Stimulated activated naive CD8-positive, alpha-beta T cell treated with anti-CD3 and anti-CD28 coated beads, Interleukin-15, Interleukin-2, amounts not matched to agents 100 ng/mL and 50 ng/mL, for 24 hours (primary cell): ENCODE measurements at regions not wholly inside any gene's neighbourhood (a gene's known extent, or its start where the extent isn't known, plus 50 kb on each side); places are given as distances from the start of the nearest gene placed in this dataset.

ENCODE experiments used
- H3K27ac Mint-ChIP-seq: one replicate; pipeline ENCODE4 v1.8.0; 2021; ENCODE audit warnings: mild to moderate bottlenecking, mixed read lengths
- H3K27me3 Mint-ChIP-seq: one replicate; pipeline ENCODE4 v1.8.0; 2021; ENCODE audit warnings: mixed read lengths
- H3K36me3 Mint-ChIP-seq: one replicate; pipeline ENCODE4 v1.8.0; 2021; ENCODE audit warnings: low read depth, mixed read lengths
- H3K4me1 Mint-ChIP-seq: one replicate; pipeline ENCODE4 v1.8.0; 2021; ENCODE audit warnings: low read depth, mixed read lengths
- H3K4me3 Mint-ChIP-seq: one replicate; pipeline ENCODE4 v1.8.0; 2021; ENCODE audit warnings: mild to moderate bottlenecking, mixed read lengths
- H3K9me3 Mint-ChIP-seq: one replicate; pipeline ENCODE4 v1.8.0; 2021; ENCODE audit warnings: mixed read lengths

DNA sequence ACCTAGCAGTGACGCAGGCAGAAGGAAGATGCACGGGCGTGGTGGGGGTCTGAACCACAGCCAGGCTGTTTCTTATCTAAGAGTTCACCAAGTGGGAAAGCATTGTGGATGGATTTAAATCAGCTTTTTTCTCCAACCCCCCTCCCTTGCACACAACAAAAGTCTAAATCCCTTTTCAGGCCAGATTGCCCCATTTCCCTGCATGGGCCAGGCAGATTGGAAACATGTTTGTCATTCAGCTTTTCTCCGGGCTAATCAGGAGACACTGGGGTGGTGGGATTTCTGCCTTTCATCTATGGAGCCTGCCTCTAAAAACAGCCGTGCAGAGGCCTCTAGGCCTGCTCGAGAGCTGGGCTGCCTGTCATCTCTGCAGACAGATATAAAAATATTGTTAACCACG, 166.3 kb upstream of the LEF1 start:
- Mint-ChIP-seq H3K4me3 (no peak overlapping the region), H3K4me1 (no peaks in the 10 kb centered on the region), H3K27me3 (no peaks in the 10 kb centered on the region), H3K9me3 (no peaks in the 10 kb centered on the region), H3K36me3 (no peaks in the 10 kb centered on the region), H3K27ac (no peak overlapping the region)

DNA sequence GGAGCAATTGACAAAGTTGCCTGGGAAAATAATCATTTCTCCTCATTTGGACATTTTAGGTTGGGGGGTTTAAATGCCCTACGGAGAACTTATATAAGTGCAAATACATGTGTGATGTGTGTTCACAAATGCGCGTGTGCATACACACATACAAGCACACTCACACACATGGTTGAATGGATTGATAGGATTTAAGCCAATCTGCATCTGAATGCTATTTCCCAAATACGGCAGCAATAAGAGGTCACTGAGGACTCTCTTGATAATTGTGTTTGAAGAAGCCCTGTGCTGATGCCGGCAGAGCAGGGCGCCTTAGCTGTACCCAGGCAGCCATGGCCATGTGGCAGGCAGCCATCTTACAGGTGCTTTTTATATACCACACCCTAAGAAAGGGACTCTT, 165.3 kb upstream of the LEF1 start:
- Mint-ChIP-seq H3K4me3 (no peak overlapping the region), H3K9me3 (no peaks in the 10 kb centered on the region), H3K36me3 (no peaks in the 10 kb centered on the region), H3K27me3 (no peaks in the 10 kb centered on the region), H3K4me1 (peaks cover 1% of the 10 kb centered on the region), H3K27ac (no peak overlapping the region)

DNA sequence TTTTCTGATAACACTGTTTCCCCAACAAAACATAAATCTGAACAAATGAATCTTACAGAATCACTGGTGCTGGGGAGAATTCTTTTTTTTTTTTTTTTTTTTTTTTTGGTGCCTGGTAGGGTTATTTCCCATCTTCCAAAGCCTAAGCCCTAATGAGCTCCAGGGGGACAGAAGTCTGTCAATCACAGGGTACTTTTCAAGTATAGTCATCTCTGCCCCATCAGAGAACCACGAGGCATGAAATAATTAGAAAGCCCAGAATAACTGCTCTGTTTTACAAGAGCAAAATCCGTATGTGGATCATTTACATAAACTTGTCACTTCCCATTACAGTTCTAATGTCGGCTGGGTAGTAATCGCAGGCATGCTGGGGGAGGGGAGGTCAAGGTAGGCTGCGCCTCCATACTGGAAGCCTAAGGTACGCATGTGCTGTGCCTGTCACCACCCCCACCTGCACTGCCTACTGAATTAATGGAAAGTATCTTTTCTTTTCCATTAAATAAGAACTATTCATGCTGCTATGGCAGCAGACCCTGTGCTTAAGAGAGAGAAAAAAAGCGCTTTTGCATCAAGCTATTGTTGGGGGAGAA, 164.7 kb upstream of the LEF1 start:
- Mint-ChIP-seq H3K4me1 (peaks cover 7% of the 10 kb centered on the region), H3K27ac (no peak overlapping the region), H3K9me3 (no peaks in the 10 kb centered on the region), H3K27me3 (no peaks in the 10 kb centered on the region), H3K36me3 (no peaks in the 10 kb centered on the region), H3K4me3 (no peak overlapping the region)

DNA sequence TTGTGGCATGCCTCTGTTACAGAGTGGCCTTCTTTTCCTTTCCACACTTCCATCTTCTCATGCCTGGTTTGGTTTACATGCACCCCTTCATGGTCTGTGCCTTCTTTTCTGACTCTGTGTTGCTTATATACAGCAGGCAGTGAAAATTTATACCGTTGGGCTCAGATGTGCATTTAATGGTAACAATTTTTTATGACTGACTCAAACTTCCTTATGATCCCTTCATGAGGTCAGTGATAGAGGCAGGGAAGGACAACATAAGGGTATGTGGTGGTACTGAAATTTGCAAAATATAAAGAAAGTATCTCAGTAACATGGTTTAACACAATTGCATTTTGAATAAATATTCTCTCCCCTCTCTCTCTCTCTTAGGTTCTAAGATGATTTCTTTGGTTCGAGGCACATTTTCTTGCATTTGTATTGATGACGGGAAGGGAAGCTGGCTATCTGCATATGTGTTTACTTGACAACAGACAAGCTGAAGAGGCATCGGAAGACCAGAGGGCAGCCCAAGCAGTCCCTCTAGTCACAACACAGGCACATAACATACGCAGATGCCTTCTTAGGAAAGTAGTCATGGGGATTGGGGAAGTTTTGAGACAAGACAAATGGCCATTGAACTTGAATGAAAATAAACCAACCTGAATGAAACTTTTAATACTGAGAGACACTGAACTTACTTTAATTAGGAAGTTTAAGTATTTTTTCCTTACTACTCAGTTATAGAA, 163.3 kb upstream of the LEF1 start:
- no peak overlapping the region for H3K27ac Mint-ChIP-seq
- H3K9me3 Mint-ChIP-seq = no peaks in the 10 kb centered on the region
- peaks cover 18% of the 10 kb centered on the region for H3K4me1 Mint-ChIP-seq
- H3K4me3 Mint-ChIP-seq = no peak overlapping the region
- H3K27me3 Mint-ChIP-seq = no peaks in the 10 kb centered on the region
- H3K36me3 Mint-ChIP-seq = no peaks in the 10 kb centered on the region

DNA sequence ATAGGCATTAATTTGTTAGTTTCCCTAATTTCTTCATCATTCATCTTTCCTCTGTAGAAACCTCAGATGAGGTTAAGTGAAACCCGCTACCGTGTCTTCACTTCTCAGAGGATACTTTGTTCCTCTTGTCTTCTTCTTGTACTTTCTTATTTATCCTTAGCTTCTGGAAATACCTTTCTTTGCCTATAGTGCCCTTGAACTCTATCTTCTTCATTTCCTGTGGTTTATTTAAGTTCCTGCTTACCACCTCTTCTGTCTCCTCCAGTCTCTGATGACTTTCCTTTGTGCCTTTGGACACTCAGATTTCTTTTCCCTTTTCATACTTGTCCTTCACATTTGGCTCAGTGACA, 159.6 kb upstream of the LEF1 start:
- no peak overlapping the region for H3K4me3 Mint-ChIP-seq
- H3K9me3 Mint-ChIP-seq = no peaks in the 10 kb centered on the region
- H3K4me1 Mint-ChIP-seq = peaks cover 18% of the 10 kb centered on the region
- H3K27ac Mint-ChIP-seq = no peak overlapping the region
- H3K36me3 Mint-ChIP-seq = no peaks in the 10 kb centered on the region
- no peaks in the 10 kb centered on the region for H3K27me3 Mint-ChIP-seq

DNA sequence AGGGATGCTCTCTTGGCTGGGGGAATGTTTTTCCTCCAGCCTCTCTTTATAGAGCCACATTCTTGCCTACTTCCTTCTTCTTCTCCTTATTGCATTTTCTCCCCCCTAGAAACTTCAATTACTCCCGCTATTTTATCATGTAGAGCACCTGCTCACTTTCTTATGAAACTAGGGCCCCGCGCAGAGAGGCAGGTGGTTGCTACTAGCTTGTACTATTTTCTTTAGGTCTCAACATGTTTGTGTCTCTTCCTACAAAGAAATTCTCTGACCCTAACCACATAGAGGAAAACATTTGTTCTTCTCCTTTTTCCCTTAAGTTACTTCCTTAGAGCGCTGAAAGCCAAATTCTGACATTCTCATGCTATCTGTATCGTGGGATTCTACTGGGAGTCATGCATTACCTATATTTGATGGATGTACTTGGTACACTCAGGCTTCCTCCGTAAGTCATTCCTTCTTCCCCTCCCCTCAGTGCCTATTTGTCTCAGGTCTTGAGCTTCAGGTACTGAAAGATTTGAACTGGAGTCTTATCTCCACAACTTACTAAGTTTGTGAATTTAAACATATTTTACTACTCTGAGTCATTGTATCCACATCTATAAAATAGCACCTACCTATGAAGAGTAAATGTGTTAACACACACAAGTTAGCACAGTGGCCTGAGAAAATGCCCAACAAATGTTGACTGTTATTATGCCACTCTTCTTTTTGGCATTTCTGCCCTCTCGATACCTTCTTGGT, 159.1 kb upstream of the LEF1 start:
- Mint-ChIP-seq H3K4me3 (no peak overlapping the region), H3K27me3 (no peaks in the 10 kb centered on the region), H3K36me3 (no peaks in the 10 kb centered on the region), H3K9me3 (no peaks in the 10 kb centered on the region), H3K27ac (no peak overlapping the region), H3K4me1 (peaks cover 18% of the 10 kb centered on the region)

DNA sequence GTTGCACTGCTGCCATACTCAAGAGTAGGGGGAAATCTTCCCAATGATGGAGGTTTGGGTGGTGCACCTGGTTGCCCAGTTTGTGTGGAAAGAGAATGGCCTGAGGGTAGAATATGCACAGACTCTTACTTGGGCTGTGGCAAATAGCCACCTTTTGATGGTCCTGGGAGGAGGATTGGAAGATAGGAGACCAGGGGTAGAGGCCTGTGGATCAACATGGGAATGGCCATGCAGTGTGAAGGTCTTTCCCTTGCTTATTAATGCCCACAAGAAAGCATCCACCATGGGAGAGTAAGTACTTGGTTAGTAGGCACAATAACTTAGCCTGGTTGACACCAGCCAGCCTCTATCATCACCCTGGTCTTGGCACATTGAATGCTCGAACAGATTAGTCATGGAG, 156.8 kb upstream of the LEF1 start:
- Mint-ChIP-seq H3K9me3 (peaks cover 3% of the 10 kb centered on the region), H3K4me3 (no peak overlapping the region), H3K36me3 (no peaks in the 10 kb centered on the region), H3K27ac (no peak overlapping the region), H3K4me1 (peaks cover 18% of the 10 kb centered on the region), H3K27me3 (no peaks in the 10 kb centered on the region)

DNA sequence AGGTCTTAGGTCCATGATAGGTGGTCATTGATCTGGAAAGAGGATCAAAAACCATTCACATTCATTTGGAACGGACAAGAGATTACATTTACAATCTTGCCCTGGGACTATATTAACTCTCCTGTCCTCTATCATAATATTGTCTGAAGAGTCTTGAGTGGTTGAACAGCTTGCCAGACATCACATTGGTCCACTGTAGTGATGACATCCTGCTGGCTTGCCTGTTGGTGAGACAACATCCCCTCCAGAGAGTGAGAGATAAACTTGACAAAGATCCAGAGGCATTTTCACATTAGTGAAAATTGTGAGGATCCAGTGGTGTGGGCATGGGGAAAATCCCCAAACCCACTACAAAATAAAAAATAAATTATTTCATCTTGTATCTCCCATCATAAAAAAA, 155.7 kb upstream of the LEF1 start:
- Mint-ChIP-seq H3K4me3 (no peak overlapping the region), H3K9me3 (peaks cover 3% of the 10 kb centered on the region), H3K4me1 (peaks cover 18% of the 10 kb centered on the region), H3K27me3 (no peaks in the 10 kb centered on the region), H3K27ac (no peak overlapping the region), H3K36me3 (no peaks in the 10 kb centered on the region)

DNA sequence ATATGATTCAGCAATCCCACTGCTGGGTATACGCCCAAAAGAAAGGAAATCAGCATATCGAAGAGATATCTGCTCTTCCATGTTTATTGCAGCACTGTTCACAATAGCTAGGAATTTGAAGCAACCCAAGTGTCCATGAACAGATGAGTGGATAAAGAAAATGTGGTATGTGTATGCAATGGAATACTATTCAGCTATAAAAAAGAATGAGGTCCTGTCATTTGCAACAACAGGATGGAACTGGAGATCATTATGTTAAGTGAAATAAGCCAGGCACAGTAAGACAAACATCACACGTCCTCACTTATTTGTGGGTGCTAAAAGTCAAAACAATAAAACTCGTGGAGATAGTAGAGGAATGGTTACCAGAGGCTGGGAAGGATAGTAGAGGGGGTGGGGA, 153.8 kb upstream of the LEF1 start:
- peaks cover 3% of the 10 kb centered on the region for H3K9me3 Mint-ChIP-seq
- no peaks in the 10 kb centered on the region for H3K27me3 Mint-ChIP-seq
- H3K4me1 Mint-ChIP-seq = peaks cover 2% of the 10 kb centered on the region
- no peaks in the 10 kb centered on the region for H3K36me3 Mint-ChIP-seq
- no peak overlapping the region for H3K4me3 Mint-ChIP-seq
- H3K27ac Mint-ChIP-seq = no peak overlapping the region

DNA sequence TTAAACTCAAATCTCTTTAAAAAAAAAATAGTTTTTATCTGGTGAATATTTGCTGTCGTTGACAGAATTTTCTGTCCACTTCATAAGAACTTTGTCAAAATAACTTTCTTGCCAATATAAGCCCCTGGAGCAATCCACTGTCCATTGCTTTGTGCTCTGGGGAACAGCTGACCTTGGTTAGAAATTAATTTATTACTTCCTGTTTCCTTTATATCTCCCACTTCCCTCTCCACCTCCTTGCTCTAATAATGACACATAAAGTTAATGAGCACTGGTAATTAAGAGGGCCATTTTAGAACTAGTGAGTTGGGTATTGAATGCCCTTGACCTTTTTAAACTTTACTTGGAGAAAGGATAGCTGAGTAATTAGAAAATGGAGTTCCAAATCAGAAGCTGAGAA, 151.3 kb upstream of the LEF1 start:
- H3K36me3 Mint-ChIP-seq = no peaks in the 10 kb centered on the region
- H3K4me1 Mint-ChIP-seq = peaks cover 11% of the 10 kb centered on the region
- H3K9me3 Mint-ChIP-seq = peaks cover 3% of the 10 kb centered on the region
- no peak overlapping the region for H3K4me3 Mint-ChIP-seq
- H3K27ac Mint-ChIP-seq = no peak overlapping the region
- H3K27me3 Mint-ChIP-seq = no peaks in the 10 kb centered on the region

DNA sequence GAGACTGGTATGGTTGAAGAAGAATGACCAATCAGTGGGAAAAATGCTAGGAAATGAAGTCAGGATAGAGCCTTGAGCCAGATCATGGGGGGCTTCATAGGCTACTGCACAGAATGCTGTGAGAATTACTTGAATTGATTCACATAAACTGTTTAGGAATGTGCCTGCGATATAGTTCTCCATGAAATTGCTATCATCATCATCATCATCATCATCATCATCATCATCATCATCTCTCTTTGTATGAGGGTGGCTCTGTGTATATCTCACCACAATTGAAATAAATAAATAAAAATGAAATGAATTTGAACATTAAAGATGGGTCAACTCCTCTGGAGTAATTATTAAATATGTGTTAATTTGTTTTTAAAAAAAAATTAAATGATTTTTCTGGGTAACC, 148.6 kb upstream of the LEF1 start:
- Mint-ChIP-seq H3K27ac (no peak overlapping the region), H3K4me1 (peaks cover 20% of the 10 kb centered on the region), H3K36me3 (no peaks in the 10 kb centered on the region), H3K9me3 (no peaks in the 10 kb centered on the region), H3K27me3 (no peaks in the 10 kb centered on the region), H3K4me3 (no peak overlapping the region)

DNA sequence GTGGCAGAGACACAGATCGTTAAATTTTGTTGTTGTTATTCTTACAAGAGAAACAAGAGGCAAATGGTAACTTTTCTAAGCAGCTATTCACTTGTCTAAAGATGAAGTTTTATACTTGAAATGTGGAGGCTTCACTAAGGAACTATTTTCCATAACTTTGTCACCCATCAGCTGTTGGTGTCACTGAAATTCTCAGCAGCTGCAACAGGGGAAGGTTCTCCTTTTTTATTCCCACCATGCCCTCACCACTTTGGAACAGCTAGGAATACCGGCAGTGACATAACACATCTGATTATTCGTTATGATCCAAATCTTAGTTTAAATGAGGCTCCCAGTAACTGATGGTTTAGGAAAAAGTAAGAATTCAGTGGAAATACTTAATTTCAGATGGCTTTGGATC, 147.0 kb upstream of the LEF1 start:
- H3K9me3 Mint-ChIP-seq = no peaks in the 10 kb centered on the region
- peaks cover 20% of the 10 kb centered on the region for H3K4me1 Mint-ChIP-seq
- H3K27ac Mint-ChIP-seq = no peak overlapping the region
- H3K27me3 Mint-ChIP-seq = no peaks in the 10 kb centered on the region
- no peak overlapping the region for H3K4me3 Mint-ChIP-seq
- no peaks in the 10 kb centered on the region for H3K36me3 Mint-ChIP-seq

DNA sequence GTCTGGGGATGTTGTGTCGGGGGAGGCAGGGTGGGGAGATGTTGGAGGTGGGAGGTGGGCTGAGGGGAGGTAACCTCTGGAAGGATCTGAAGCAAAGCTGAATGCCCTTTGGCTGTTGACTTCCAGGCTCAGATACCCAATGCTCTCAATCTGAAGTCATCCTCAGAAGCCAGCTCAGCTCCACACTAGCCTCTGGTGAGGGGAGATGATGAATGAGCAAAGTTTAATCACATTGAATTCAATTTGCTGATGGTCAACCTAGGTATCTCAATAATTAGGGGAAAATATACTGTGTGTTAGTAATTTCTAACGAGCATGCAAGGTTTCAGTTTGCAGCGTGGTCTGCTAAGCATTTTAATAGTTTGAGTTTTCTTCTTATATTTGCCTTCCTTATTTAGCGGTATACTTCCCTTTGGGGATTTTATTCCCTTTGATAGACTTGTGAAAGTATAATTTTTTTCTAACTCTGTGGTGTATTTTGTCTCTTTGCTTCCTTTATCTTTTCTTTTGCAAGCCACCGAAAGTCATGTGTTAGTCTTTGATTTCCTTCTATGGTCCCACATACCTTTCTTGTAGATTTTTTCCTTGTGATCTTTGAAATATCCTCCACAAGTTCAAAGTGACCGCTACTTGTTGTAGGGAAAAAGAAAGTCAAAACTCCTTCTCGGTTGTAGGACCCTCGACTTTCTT, 146.3 kb upstream of the LEF1 start:
- H3K27me3 Mint-ChIP-seq = no peaks in the 10 kb centered on the region
- no peaks in the 10 kb centered on the region for H3K36me3 Mint-ChIP-seq
- peaks cover 20% of the 10 kb centered on the region for H3K4me1 Mint-ChIP-seq
- peak overlapping the region; percentile 59 for H3K4me3 Mint-ChIP-seq
- no peaks in the 10 kb centered on the region for H3K9me3 Mint-ChIP-seq
- peak overlapping the region; percentile 43 for H3K27ac Mint-ChIP-seq

DNA sequence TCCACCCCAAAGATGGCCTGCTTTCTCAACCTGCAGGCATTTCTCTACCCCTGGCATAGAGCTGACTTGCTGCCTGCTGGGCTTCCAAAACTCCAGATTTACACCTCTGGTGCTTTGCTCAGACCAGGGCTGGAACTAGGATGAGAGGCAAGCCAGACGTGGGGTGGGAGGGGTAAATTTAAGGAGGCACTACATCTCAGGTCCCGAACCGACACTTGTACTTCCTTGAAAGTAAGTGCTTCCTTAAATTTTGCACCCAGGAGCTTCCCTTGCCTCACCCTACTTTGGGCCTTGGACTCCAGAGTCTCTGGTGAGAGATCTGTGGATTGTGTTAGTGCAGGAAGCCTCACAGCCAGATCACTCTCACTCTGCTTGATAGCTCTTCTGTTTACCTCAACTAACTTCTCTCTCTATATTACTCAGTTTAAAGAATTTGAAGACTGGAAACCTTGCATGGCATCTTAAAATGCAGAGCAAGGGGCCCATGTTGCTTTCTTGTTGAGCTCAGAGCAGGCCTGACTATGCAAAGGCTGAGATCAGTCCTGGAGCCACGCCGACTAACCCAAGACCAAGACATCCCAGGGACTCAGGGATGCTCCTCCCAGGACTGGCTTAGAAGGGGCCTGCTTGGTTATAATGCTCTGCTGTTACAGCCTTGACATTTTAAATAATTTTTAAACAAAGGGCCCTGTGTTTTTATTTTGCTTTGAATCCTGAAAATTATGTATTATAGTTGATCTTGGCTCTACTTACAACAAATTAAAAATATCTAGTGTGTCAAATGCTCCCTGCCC, 145.0 kb upstream of the LEF1 start:
- Mint-ChIP-seq H3K4me3 (no peak overlapping the region), H3K4me1 (peaks cover 20% of the 10 kb centered on the region), H3K27ac (no peak overlapping the region), H3K27me3 (no peaks in the 10 kb centered on the region), H3K9me3 (no peaks in the 10 kb centered on the region), H3K36me3 (no peaks in the 10 kb centered on the region)
